Liver (tissue), 3 donors: ENCODE measurements at regions not wholly inside any gene's neighbourhood (a gene's known extent, or its start where the extent isn't known, plus 50 kb on each side); places are given as distances from the start of the nearest gene placed in this dataset.

ENCODE experiments used
- EGR1 ChIP-seq, 2 donors: IDR thresholded peaks; 2 replicates each; pipeline ENCODE4 v1.6.1; 2016 to 2018; ENCODE audit warnings: antibody characterized with exemption in 2 of 2, low read depth in 2 of 2
- FOXA1 ChIP-seq: IDR thresholded peaks from 2 replicates; pipeline ENCODE4 v1.6.1; 2016; ENCODE audit warnings: antibody characterized with exemption
- GABPA ChIP-seq, 2 donors: IDR thresholded peaks in 1 of 2; conservative IDR thresholded peaks in 1 of 2; 2 replicates each; pipeline ENCODE4 v1.6.1; 2016; ENCODE audit warnings: antibody characterized with exemption in 2 of 2, mild to moderate bottlenecking in 1 of 2, moderate library complexity in 1 of 2
- JUND ChIP-seq, 2 donors: IDR thresholded peaks; 2 replicates each; pipeline ENCODE4 v1.6.1; 2016; ENCODE audit warnings: antibody characterized with exemption in 2 of 2
- MAX ChIP-seq: IDR thresholded peaks from 2 replicates; pipeline ENCODE4 v1.6.1; 2016; ENCODE audit warnings: antibody characterized with exemption
- NR2F2 ChIP-seq: IDR thresholded peaks from 2 replicates; pipeline ENCODE4 v1.6.1; 2016; ENCODE audit warnings: antibody characterized with exemption
- RAD21 ChIP-seq, 2 donors: IDR thresholded peaks; 2 replicates each; pipeline ENCODE4 v1.6.1; 2016; ENCODE audit warnings: antibody characterized with exemption in 2 of 2, mild to moderate bottlenecking in 2 of 2
- REST ChIP-seq: IDR thresholded peaks from 2 replicates; pipeline ENCODE4 v1.6.1; 2016; ENCODE audit warnings: antibody characterized with exemption, mild to moderate bottlenecking
- SP1 ChIP-seq: IDR thresholded peaks from 2 replicates; pipeline ENCODE4 v1.6.1; 2018; ENCODE audit warnings: antibody characterized with exemption, mild to moderate bottlenecking
- TAF1 ChIP-seq: conservative IDR thresholded peaks from 2 replicates; pipeline ENCODE4 v1.6.1; 2016; ENCODE audit warnings: antibody characterized with exemption, mild to moderate bottlenecking
- YY1 ChIP-seq: IDR thresholded peaks from 2 replicates; pipeline ENCODE4 v1.6.1; 2016; ENCODE audit warnings: antibody characterized with exemption, mild to moderate bottlenecking
- TF ChIP-seq, protein P1 (sequence below): fragments of 150-350 bp; IDR thresholded peaks from 2 replicates; pipeline ENCODE4 v1.5.1; 2017; ENCODE audit warnings: improper control_type of control experiment, low read depth, low read length; ENCODE audit not compliant: missing input control
- donor health status: healthy.
- donor health status: healthy.

DNA sequence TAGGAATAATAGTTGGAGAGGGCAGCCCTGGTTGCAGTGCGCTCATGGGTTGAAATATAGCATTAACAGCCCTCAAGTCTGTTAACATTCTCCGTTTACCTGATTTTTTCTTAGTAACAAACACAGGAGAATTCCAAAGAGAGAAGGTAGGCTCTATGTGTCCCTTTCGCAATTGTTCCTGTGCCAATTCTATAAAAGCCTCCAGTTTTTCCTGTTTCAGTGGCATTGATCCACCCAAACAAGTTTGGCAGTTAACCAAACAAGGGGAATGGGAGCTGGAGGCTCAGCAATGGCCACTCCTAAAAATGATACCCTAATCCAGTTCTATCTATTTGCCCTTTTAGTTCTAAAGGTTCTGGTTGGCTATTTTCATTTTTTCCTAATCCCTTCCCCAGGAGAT lies 151.6 kb downstream of the ZNF486 start:
- TF ChIP-seq YY1 = no peak
- TF ChIP-seq, protein P1, sequence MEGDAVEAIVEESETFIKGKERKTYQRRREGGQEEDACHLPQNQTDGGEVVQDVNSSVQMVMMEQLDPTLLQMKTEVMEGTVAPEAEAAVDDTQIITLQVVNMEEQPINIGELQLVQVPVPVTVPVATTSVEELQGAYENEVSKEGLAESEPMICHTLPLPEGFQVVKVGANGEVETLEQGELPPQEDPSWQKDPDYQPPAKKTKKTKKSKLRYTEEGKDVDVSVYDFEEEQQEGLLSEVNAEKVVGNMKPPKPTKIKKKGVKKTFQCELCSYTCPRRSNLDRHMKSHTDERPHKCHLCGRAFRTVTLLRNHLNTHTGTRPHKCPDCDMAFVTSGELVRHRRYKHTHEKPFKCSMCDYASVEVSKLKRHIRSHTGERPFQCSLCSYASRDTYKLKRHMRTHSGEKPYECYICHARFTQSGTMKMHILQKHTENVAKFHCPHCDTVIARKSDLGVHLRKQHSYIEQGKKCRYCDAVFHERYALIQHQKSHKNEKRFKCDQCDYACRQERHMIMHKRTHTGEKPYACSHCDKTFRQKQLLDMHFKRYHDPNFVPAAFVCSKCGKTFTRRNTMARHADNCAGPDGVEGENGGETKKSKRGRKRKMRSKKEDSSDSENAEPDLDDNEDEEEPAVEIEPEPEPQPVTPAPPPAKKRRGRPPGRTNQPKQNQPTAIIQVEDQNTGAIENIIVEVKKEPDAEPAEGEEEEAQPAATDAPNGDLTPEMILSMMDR = no peak
- TF ChIP-seq SP1 = no peak
- no peak for TF ChIP-seq MAX
- no peak for TF ChIP-seq JUND (IDR thresholded peaks at IDR 0.05)
- TF ChIP-seq REST = no peak
- TF ChIP-seq NR2F2 = no peak
- no peak for TF ChIP-seq RAD21 (IDR thresholded peaks at IDR 0.05)
- no peak for TF ChIP-seq FOXA1
- no peak for TF ChIP-seq GABPA (IDR thresholded peaks at IDR 0.05 in 1 of 2, conservative IDR thresholded peaks at IDR 0.05 in 1 of 2)
- no peak for TF ChIP-seq TAF1
- no peak for TF ChIP-seq EGR1 (IDR thresholded peaks at IDR 0.05; ENCODE audit: low read depth in 2 of 2)
